GM19395 (cell line): ENCODE measurements at regions not wholly inside any gene's neighbourhood (a gene's known extent, or its start where the extent isn't known, plus 50 kb on each side); places are given as distances from the start of the nearest gene placed in this dataset.
"Not testable (repeated sequence)": the region's sequence is repeated elsewhere in the genome, so short reads cannot be mapped to it uniquely, and the experiment has no call there.

Experiments used
- ATAC-seq: cut with Tn5 transposase; IDR thresholded peaks from one replicate; pipeline ENCODE4 v1.9.1; 2021; ENCODE audit warnings: mild to moderate bottlenecking, moderate library complexity; ENCODE audit not compliant: unreplicated experiment

GRCh38 chr6:82507112-82507511 lies 143.5 kb downstream of the TPBG start:
- no peak for ATAC-seq

- no peak for ATAC-seq
Measured at GRCh38 chr6:82511546-82511945, 147.9 kb downstream of the TPBG start.

GRCh38 chr6:82517896-82518295 lies 154.3 kb downstream of the TPBG start:
- not testable (repeated sequence) for ATAC-seq

GRCh38 chr6:82521369-82521768 lies 157.8 kb downstream of the TPBG start:
- no peak for ATAC-seq

GRCh38 chr6:82521861-82522260 lies 158.2 kb downstream of the TPBG start:
- no peak for ATAC-seq

- no peak for ATAC-seq
Measured at GRCh38 chr6:82524031-82524430, 160.4 kb downstream of the TPBG start.

- ATAC-seq, result no peak
Measured at GRCh38 chr6:82525775-82526495, 162.3 kb downstream of the TPBG start.

GRCh38 chr6:82529960-82530460 lies 166.4 kb downstream of the TPBG start:
- ATAC-seq, result not testable (repeated sequence)

GRCh38 chr6:82534876-82535275 lies 171.3 kb downstream of the TPBG start:
- no peak for ATAC-seq

- not testable (repeated sequence) for ATAC-seq
Measured at GRCh38 chr6:82549480-82549879, 185.9 kb downstream of the TPBG start.

GRCh38 chr6:82551311-82551710 lies 187.7 kb downstream of the TPBG start:
- ATAC-seq, result not testable (repeated sequence)

- no peak for ATAC-seq
Measured at GRCh38 chr6:82551831-82552230, 188.2 kb downstream of the TPBG start.

GRCh38 chr6:82553863-82554531 lies 190.4 kb downstream of the TPBG start:
- no peak for ATAC-seq

GRCh38 chr6:82554666-82555065 lies 191.0 kb downstream of the TPBG start:
- no peak for ATAC-seq

- no peak for ATAC-seq
Measured at GRCh38 chr6:82555801-82556200, 192.2 kb downstream of the TPBG start.

GRCh38 chr6:82558531-82558930 lies 194.9 kb downstream of the TPBG start:
- not testable (repeated sequence) for ATAC-seq

GRCh38 chr6:82567621-82568020 lies 204.0 kb downstream of the TPBG start:
- ATAC-seq, result no peak

GRCh38 chr6:82568290-82568993 lies 204.8 kb downstream of the TPBG start:
- ATAC-seq, result peak; percentile 69

GRCh38 chr6:82569022-82569421 lies 205.4 kb downstream of the TPBG start:
- no peak for ATAC-seq

- ATAC-seq, result no peak
Measured at GRCh38 chr6:82570083-82570482, 206.5 kb downstream of the TPBG start.

- ATAC-seq, result no peak
Measured at GRCh38 chr6:82571455-82571854, 207.8 kb downstream of the TPBG start.
